Prostate gland (tissue), 2 donors: ENCODE measurements at regions not wholly inside any gene's neighbourhood (a gene's known extent, or its start where the extent isn't known, plus 50 kb on each side); places are given as distances from the start of the nearest gene placed in this dataset.

Source experiments
- POLR2A ChIP-seq: fragments of 450-650 bp; IDR thresholded peaks from one replicate; pipeline ENCODE4 v1.6.1; 2016; ENCODE audit warnings: antibody characterized with exemption, mild to moderate bottlenecking
- TF ChIP-seq, protein P1 (sequence below), 4 experiments: fragments of 200-600 bp in 2 of 4; fragments of 450-650 bp in 2 of 4; sonication (generic) in 2 of 4; IDR thresholded peaks; 1 replicate in 3 of 4; 2 replicates in 1 of 4; pipeline ENCODE4 v1.5.1; 2016 to 2019; ENCODE audit warnings: antibody characterized with exemption in 4 of 4, mild to moderate bottlenecking in 2 of 4, moderate library complexity in 2 of 4

DNA sequence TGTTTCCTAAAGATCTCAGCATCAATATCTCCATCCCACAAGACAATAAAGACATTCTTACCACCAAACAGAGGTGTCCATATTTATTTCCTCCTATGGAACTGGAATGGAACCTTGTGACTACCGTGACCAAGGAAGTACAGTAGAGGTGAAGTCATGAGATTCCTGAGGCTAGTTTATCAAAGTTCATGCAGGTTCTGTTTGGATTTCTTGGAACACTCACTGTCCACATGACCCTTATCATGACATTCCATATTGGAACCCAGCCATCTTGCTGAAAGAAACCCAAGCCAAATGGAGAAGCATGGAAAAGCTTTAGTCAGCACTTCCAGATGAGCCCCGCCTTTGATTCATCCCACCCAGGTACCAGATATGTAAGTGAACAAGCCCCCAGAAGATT lies 516.0 kb upstream of the POU3F3 start:
- TF ChIP-seq, protein P1, sequence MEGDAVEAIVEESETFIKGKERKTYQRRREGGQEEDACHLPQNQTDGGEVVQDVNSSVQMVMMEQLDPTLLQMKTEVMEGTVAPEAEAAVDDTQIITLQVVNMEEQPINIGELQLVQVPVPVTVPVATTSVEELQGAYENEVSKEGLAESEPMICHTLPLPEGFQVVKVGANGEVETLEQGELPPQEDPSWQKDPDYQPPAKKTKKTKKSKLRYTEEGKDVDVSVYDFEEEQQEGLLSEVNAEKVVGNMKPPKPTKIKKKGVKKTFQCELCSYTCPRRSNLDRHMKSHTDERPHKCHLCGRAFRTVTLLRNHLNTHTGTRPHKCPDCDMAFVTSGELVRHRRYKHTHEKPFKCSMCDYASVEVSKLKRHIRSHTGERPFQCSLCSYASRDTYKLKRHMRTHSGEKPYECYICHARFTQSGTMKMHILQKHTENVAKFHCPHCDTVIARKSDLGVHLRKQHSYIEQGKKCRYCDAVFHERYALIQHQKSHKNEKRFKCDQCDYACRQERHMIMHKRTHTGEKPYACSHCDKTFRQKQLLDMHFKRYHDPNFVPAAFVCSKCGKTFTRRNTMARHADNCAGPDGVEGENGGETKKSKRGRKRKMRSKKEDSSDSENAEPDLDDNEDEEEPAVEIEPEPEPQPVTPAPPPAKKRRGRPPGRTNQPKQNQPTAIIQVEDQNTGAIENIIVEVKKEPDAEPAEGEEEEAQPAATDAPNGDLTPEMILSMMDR (IDR thresholded peaks at IDR 0.05) = no peak
- TF ChIP-seq POLR2A = no peak
